H1 (cell line): ENCODE measurements at regions not wholly inside any gene's neighbourhood (a gene's known extent, or its start where the extent isn't known, plus 50 kb on each side); places are given as distances from the start of the nearest gene placed in this dataset.

ENCODE experiments used
- GABPA ChIP-seq: IDR thresholded peaks from 2 replicates; pipeline ENCODE4 v1.6.1; 2011; ENCODE audit warnings: mild to moderate bottlenecking, low read length, moderate library complexity, borderline replicate concordance; ENCODE audit not compliant: insufficient read depth
- GTF2F1 ChIP-seq: IDR thresholded peaks from 2 replicates; pipeline ENCODE4 v1.6.1; 2012; ENCODE audit warnings: low read depth, low read length, improper control_type of control experiment, borderline replicate concordance
- KDM5A ChIP-seq: fragments of 200-600 bp; IDR thresholded peaks from 2 replicates; pipeline ENCODE4 v1.7.1; 2012; ENCODE audit warnings: mild to moderate bottlenecking, low read length, inconsistent platforms, mixed read lengths
- NANOG ChIP-seq: IDR thresholded peaks from 2 replicates; pipeline ENCODE4 v1.6.1; 2011; ENCODE audit warnings: low read length, low read depth, mild to moderate bottlenecking, inconsistent platforms; ENCODE audit not compliant: insufficient read depth, poor library complexity, severe bottlenecking
- SRF ChIP-seq: IDR thresholded peaks from 2 replicates; pipeline ENCODE4 v1.6.1; 2011; ENCODE audit warnings: mild to moderate bottlenecking, low read depth, low read length, moderate library complexity
- TAF1 ChIP-seq: IDR thresholded peaks from 2 replicates; pipeline ENCODE4 v1.6.1; 2011; ENCODE audit warnings: mild to moderate bottlenecking, low read depth, low read length
- TAF7 ChIP-seq: optimal IDR thresholded peaks from 2 replicates; pipeline ENCODE3; 2011; ENCODE audit warnings: low read depth, mild to moderate bottlenecking, inconsistent platforms, low read length, moderate library complexity, borderline replicate concordance
- TCF12 ChIP-seq: IDR thresholded peaks from 2 replicates; pipeline ENCODE4 v1.6.1; 2011; ENCODE audit warnings: low read depth, mild to moderate bottlenecking, low read length

- TF ChIP-seq TAF1 (no peak), TAF7 (no peak), GTF2F1 (no peak), GABPA (no peak), TCF12 (no peak), NANOG (no peak), KDM5A (no peak), SRF (no peak)
These were observed 435.0 kb upstream of the CADM1 start (continued) for GRCh38 chr11:115939104-115939730.
